Testis (tissue), 2 donors: ENCODE measurements at regions not wholly inside any gene's neighbourhood (a gene's known extent, or its start where the extent isn't known, plus 50 kb on each side); places are given as distances from the start of the nearest gene placed in this dataset.
"Not testable (repeated sequence)": the region's sequence is repeated elsewhere in the genome, so short reads cannot be mapped to it uniquely, and the experiment has no call there.

Experiments used
- POLR2A ChIP-seq: fragments of 450-650 bp; IDR thresholded peaks from one replicate; pipeline ENCODE4 v1.6.1; 2017; ENCODE audit warnings: antibody characterized with exemption, mild to moderate bottlenecking, moderate library complexity
- TF ChIP-seq, protein P1 (sequence below), 3 experiments: fragments of 450-650 bp in 2 of 3; fragments of 200-600 bp in 1 of 3; sonication (generic) in 1 of 3; IDR thresholded peaks; one replicate each; pipeline ENCODE4 v1.5.1; 2016 to 2019; ENCODE audit warnings: antibody characterized with exemption in 3 of 3, mild to moderate bottlenecking in 2 of 3, moderate library complexity in 1 of 3

DNA sequence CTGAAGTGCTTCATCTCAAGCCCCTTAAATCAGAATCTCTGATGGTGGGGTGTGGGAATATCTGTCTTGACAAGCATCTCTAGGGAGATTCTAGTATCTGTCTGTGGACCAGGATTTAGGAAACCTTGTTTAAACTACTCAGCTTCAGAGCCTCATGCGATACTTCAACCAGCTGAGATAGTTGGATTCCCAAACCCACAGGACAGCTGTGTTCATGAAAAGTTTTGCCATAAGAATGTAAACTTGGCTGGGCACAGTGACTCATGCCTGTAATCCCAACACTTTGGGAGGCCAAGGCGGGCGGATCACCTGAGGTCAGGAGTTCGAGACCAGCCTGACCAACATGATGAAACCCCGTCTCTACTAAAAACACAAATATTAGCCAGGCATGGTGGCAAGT lies 395.1 kb downstream of the BCOR start:
- TF ChIP-seq, protein P1, sequence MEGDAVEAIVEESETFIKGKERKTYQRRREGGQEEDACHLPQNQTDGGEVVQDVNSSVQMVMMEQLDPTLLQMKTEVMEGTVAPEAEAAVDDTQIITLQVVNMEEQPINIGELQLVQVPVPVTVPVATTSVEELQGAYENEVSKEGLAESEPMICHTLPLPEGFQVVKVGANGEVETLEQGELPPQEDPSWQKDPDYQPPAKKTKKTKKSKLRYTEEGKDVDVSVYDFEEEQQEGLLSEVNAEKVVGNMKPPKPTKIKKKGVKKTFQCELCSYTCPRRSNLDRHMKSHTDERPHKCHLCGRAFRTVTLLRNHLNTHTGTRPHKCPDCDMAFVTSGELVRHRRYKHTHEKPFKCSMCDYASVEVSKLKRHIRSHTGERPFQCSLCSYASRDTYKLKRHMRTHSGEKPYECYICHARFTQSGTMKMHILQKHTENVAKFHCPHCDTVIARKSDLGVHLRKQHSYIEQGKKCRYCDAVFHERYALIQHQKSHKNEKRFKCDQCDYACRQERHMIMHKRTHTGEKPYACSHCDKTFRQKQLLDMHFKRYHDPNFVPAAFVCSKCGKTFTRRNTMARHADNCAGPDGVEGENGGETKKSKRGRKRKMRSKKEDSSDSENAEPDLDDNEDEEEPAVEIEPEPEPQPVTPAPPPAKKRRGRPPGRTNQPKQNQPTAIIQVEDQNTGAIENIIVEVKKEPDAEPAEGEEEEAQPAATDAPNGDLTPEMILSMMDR (IDR thresholded peaks at IDR 0.05): not testable (repeated sequence)
- not testable (repeated sequence) for TF ChIP-seq POLR2A
